ENCODE measurements at regions not wholly inside any gene's neighbourhood (a gene's known extent, or its start where the extent isn't known, plus 50 kb on each side); places are given as distances from the start of the nearest gene placed in this dataset.

- TF ChIP-seq, protein P1, sequence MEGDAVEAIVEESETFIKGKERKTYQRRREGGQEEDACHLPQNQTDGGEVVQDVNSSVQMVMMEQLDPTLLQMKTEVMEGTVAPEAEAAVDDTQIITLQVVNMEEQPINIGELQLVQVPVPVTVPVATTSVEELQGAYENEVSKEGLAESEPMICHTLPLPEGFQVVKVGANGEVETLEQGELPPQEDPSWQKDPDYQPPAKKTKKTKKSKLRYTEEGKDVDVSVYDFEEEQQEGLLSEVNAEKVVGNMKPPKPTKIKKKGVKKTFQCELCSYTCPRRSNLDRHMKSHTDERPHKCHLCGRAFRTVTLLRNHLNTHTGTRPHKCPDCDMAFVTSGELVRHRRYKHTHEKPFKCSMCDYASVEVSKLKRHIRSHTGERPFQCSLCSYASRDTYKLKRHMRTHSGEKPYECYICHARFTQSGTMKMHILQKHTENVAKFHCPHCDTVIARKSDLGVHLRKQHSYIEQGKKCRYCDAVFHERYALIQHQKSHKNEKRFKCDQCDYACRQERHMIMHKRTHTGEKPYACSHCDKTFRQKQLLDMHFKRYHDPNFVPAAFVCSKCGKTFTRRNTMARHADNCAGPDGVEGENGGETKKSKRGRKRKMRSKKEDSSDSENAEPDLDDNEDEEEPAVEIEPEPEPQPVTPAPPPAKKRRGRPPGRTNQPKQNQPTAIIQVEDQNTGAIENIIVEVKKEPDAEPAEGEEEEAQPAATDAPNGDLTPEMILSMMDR (IDR thresholded peaks at IDR 0.05): no peak
- TF ChIP-seq POLR2A (IDR thresholded peaks at IDR 0.05): no peak
Measured at GRCh38 chr12:124691429-124691828, 124.0 kb upstream of the NCOR2 start.

All from lower leg skin (tissue), 3 donors.